CD4-positive, alpha-beta T cell treated with Interferon gamma for 1 hour (primary cell): ENCODE measurements at regions not wholly inside any gene's neighbourhood (a gene's known extent, or its start where the extent isn't known, plus 50 kb on each side); places are given as distances from the start of the nearest gene placed in this dataset.
A peak's percentile ranks its signal among the peaks of the same experiment; 100 is the strongest.
"Not testable (repeated sequence)": the region's sequence is repeated elsewhere in the genome, so short reads cannot be mapped to it uniquely, and the experiment has no call there.

Source experiments
- DNase-seq: peaks from one replicate; pipeline ENCODE4 v3.0.0-alpha.2; 2020

DNA sequence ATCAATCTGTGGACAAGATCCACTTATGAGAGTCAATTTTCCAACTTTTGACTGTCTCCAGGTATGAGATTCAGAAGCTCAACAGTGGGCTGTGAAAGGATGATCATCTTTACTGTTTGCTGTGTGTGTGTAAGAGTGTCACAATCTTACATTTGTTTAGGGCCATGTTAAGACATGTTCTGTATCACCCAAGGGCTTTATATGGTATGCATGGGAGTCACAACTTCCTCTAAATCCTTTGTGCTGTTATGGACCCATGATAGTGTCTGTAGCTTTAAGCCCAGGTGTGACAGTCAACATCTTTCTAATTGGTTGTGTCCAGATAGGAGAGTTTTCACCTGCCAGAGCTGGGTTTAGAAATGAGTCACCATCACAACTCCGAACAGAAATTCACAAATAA, 70.2 kb downstream of the ZNF726 start:
- not testable (repeated sequence) for DNase-seq

DNA sequence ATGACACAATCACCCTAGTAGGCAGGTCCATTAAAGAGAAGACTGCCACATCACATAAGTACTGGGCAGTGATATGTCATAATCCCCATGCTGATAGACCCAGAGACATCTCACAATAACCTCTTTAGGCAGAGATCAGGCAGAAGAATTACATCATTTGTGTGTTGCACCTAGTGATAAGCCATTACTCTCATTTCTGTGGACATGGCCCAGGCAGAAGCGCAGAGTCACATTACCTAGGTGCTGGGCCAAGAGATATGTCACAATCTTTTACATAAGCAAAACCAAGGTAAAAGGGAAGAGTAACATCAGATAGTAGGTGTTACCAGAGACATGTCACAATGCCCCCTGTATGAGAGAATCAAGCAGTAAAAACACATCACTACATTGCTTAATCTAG, 71.9 kb downstream of the ZNF726 start:
- no peak for DNase-seq

DNA sequence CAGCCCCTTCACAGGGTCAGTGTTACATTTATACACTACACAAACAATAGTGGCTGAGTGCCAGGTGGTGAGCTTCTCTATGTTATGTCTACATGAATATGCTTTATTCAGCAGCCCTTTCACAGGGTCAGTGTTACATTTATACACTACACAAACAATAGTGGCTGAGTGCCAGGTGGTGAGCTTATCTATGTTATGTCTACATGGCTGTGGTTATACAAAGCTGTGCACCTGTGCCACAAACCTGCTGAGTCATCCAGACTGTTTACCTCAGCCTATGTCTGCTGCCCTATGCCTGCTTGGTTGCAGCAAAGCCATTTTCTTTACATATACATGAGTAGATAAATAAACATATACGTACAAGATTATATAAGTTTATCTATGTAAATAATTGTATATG, 76.5 kb downstream of the ZNF726 start:
- no peak for DNase-seq

DNA sequence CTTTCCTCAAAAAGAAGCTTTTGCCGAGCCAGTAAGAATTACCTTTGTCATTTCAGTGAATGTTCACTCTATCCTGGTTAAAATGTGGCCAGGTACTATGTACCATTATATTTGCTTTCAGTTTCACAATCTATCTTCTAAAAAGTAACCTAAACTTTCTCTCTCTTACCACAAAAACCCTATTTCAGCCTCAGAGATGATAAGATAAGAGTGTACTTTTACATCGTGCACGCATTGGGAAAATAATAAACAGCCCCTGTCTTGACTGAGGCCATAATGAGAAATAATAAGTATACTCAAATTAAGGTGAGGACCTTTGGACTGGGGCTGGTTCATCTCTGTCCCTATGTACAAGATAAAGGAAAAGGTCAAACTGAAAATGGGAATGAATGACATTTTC, 77.7 kb downstream of the ZNF726 start:
- no peak for DNase-seq

DNA sequence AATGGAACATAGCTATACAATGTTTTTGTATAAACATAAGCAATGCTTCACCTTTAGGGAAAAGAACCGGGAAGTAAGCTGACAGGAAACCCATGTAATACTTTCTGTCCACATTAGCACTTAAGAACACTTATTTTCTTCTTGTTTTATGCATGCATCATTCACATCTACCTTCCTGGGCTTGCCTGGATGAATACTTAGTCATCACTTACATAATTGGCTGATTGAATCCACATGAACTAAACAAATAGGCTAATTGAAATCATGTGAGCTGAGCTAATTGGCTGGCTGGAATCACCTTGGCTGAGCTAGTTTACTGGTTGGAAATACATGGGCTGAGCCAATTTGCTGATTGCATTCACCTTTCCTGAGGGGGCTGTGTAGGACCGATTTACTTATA, 78.8 kb downstream of the ZNF726 start:
- no peak for DNase-seq

DNA sequence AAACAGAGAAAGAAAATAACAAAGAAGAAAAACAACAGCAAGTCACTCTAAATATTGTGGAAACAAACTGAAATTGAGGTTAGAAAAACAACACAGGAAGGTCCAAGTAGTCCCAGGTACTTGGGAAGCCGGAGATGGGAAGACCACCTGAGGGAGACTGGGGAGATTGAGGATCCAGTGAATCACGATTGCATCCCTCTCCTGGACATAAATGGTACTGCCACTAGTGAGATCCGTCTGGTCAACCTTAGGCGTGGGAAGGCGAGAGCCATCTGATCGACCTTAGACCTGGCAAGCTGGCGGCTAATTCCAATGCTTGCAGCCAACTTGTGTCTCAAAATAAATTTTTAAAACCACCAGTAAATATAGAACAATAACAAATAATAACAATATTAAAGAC, 81.9 kb downstream of the ZNF726 start:
- no peak for DNase-seq

DNA sequence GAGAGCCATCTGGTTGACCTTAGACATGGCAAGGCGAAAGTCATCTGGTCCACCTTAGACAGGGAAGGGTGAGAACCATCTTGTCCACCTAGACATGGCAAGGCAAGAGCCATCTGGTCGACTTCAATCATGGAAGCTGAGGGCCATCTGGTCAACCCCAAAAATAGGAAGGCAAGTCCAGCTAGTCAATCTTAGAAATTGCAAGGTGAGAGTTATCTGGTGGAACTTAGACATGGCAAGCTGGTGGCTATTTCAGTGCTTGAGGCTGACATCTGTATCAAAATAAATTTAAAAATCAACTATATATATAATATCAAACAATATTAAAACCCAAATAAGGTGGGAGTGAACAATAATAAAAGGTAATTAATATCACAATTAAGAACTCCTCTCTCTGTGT, 83.9 kb downstream of the ZNF726 start:
- DNase-seq, result no peak

DNA sequence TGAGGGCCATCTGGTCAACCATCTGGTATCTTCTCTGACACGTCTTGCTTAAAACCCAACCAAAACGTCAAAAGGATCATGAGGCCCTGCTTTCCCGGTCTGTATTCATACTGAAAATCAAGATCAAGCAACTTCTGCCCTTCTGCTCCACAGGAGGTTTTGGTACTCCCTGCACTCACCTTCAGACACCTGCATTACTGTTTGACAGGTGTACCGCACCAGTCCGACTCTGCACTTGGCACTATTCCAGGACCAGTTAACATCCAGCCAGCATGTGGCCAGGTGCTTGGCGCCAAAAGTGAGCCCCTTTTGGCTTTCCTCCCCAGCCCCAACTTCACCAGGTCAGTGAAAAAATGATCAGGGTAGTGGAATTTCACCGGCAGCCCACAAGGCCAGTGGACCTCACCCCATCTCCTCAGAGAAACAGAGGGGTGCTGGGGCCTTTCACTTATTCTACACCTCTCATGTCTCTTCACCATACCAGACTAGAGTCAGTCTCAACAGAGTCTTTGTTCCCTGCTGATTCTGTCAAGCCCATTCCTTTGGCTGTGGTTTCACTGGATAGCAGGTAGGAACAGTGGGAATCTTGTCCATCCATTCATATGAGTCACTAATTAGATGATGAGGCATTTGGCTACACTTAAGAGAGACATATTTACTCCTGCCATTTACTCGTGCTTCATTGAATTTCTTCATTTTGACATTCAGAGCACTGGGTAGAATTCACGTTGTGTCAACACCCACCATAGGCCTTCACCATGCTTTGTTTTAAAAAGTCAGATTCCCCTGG, 85.3 kb downstream of the ZNF726 start:
- no peak for DNase-seq

DNA sequence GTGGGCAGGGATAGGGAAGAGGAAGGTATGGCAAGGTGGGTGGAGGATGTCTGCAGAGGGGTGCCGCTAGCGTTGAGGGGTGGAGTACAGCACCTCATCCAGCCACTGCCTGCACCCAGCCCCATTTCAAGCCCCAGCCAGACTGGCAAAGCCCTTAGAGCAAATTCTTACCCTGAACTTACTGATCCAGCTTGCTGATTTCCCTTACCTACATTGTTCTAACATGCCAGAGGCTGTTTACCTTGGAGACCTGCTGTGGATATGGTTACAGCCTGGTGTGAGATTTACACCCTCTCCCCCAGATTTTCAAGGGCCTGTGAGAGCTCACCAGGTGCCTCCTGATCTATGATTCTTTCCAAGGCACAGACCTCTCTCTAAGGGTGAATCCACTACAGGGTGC, 86.0 kb downstream of the ZNF726 start:
- DNase-seq, result no peak

DNA sequence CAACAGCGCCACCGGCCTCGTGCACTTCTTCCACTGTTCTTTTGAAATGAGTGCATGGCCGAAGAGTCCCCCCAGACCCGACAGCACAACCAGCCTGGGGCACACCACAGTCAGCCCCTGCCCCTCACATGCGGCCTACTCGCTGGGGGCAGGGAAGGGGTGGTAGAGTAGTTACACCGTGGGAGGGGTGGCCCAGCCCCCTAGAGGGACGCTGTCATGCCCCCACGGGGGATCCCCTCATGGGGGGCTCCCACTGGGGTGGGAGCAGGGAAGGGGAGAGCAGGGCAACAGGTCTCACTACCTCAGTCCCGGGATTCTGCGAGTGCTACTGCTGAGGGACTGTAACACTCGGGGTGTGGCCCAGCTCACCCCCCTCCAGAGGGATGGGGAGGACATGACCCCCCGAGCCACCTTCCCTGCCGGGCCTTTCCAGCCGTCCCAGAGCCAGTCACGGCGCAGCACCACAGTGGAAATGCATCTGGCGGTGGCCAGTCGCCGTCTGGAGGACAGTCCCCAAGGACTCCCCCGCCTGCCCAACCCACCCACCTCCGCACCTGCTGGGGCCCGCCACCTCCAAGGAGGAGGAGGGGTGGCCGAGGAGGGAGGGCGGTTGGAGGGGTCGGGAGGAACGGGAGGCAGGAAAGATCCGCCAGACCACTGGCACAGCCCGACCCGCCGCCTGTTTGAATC, 84.6 kb upstream of the ZNF254 start:
- no peak for DNase-seq

DNA sequence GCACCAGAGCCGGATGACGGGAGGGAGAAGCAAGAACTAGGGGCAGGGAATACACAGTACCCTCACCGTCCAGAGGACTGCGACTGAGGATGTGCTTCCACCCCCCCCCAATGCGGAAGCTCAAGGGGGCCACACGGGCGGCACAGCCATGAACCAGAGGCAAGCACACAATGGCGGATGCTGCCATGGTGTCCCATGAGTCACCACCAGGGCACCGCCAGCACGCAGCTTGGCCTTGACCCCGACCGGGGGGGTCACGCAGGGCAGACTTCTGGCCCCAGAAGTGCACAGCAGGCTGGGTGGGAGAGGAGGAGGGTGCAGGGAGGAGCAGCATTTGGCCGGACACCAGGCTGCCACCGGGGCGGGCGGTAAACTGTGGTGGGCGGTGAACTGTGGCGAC, 83.5 kb upstream of the ZNF254 start:
- DNase-seq, result no peak

DNA sequence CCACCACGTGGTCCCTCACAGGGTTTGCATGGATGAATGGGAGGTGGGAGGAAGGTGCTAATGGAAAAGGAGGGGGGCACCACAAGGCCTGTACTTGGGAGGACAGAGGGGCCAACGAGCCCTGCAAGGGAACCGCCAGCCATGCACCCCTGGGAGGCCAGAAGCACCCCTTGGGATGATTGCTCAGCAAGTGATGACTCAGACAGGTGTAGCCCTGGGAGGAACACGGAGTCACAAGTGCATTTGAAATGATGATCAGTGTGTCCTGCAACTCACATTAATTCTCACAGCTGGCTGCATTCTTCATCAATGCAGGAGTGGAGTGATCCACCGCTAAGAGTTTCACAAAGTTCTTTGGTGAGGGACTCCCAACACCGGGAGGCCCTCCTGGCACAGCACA, 82.8 kb upstream of the ZNF254 start:
- no peak for DNase-seq

DNA sequence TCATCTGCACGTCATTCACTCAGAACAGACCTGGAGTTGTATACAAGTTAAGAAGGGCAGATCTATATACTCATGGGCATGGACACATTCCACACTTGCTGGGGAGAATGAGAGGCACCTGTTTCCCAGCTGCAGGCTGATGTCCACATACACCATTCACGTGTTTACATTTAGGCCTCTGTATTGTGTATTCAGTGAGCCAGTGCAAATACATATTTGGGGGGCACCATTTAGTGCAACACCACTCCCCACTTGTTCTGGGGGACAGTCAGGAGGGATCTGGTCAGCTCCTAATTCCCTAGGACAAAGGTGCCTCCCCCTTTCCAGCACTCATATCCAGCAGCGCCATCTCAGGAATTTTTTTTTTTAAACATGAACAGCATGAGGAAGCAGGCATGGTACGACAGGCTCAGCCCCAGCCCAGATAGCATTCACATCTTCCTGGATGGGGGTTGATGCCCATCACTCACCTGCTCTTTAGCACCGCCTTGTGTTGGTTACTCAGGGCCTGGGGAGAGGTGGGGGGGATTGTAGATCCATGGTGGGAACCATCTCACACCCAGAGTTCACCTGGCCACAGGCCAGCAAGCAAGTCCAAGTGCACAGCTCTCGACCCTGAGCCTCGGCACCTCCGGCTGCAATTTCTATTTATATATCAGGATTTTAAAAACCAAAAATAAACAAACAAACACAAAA, 56.9 kb upstream of the ZNF254 start:
- DNase-seq, result no peak

DNA sequence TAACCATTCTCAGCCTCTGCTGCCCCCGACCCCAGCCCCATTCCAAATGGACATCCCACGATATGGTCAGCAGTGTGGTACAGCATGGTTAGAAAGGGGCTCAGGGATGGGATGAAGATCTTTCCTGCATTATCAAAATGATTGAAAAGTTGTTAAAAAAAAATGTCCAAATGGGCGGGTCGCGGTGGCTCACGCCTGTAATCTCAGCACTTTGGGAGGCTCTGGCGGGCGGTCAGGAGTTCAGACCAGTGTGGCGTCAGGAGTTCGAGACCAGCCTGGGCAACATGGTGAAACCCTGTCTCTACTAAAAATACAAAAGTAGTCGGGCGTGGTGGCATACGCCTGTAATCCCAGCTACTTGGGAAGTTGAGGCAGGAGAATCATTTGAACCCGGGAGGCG, 54.3 kb upstream of the ZNF254 start:
- no peak for DNase-seq

DNA sequence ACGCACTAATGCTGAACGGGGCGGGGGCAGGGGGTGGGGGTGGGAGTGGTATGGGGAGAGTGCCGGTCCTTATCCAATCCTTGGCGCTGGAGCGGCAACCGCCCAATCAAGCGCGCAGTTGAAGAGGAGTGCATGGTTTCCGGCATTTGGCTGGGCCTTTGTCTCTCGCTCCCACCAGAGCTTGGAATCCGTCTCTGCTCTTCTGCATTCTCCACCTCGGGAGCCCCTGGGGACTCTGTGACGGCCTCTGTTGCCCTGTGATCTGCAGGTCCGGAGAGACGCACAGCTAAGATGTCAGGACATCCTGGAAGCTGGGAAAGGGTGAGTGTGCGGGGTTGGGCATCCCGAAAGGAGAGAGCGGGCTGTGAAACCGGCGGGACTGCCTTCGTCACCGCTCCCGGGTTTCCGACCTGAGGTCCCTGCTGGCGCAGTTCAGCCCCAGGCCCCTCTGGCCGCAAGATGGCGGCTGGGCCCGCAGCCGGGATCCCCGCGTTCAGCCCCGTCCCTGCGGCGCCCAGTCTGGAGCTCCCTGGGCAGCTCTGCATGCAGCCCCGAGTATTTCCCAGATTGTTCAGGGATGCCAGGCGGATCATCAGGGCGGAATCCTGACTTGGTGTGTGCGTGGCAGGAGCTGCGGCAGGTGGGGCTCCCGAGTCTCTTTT, 53.6 kb upstream of the ZNF254 start:
- DNase-seq, result peak; percentile 86

DNA sequence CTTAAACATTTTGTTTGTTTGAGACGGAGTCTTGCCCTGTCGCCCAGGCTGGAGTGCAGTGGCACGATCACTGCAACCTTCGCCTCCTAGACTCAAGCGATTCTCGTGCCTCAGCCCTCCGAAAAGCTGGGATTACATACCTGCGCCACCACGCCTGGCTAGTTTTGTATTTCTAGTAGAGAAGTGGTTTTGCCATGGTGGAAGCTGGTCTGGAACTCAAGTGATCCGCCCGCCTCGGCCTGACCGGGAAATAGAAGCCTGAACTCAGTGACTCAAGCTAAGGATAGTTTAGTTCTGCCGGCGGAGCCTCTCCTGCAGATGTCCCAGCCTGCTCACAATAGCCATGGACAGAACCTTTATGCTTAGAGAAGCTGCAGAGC, 53.0 kb upstream of the ZNF254 start:
- no peak for DNase-seq

DNA sequence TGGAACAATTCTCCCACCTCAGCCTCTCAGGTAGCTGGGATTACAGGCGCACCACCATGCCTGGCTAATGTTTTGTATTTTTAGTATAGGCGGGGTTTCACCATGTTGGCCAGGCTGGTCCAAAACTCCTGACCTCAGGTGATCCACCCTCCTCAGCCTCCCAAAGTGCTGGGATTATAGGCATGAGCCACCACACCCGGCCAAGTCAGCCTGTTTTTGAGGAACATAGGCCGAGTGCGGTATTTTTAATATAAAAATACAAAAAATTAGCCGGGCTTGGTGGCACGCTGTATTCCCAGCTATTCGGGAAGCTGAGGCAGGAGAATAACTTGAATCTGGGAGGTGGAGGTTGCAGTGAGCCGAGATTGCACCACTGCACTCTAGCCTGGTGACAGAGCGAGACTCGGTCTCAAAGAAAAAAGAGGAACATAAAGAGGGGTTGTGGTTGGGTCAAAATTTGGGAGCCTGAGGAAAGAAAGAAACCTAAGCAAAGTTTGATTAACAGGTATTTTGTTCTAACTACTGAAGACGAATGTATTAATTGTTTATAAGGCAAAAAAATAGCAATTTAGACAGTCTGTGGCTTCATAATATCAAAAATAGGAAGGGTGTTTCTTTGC, 51.6 kb upstream of the ZNF254 start:
- not testable (repeated sequence) for DNase-seq
